ENCODE measurements at regions not wholly inside any gene's neighbourhood (a gene's known extent, or its start where the extent isn't known, plus 50 kb on each side); places are given as distances from the start of the nearest gene placed in this dataset.

- DNase-seq: peak in 1 of 2 donors; percentile 24
- no peak overlapping the region for H3K23ac ChIP-seq (ENCODE audit: low read length)
- H3K9me3 ChIP-seq (ENCODE audit: insufficient read depth, low read depth, low read length): no peaks in the 10 kb centered on the region
- H3K27me3 ChIP-seq (ENCODE audit: insufficient read depth, low read length): no peaks in the 10 kb centered on the region
- no peak overlapping the region for H4K12ac ChIP-seq (ENCODE audit: low read depth, low read length)
- H2AFZ ChIP-seq (ENCODE audit: insufficient read depth, low read length, poor library complexity): no peak overlapping the region
- no peak overlapping the region for H4K8ac ChIP-seq (ENCODE audit: low read depth, low read length)
- no peaks in the 10 kb centered on the region for H3K36me3 ChIP-seq (ENCODE audit: control insufficient read depth in 1 of 2, insufficient read depth in 2 of 2, low read length in 2 of 2)
- H3K4me1 ChIP-seq (ENCODE audit: control insufficient read depth in 1 of 2, insufficient read depth in 2 of 2, low read length in 2 of 2): no peaks in the 10 kb centered on the region
- no peak overlapping the region for H3K27ac ChIP-seq (ENCODE audit: low read depth, low read length)
- H4K91ac ChIP-seq (ENCODE audit: low read depth, low read length): no peak overlapping the region
- no peak overlapping the region for H2BK12ac ChIP-seq (ENCODE audit: low read length)
- no peak overlapping the region for H3K9ac ChIP-seq (ENCODE audit: low read length)
- H2BK120ac ChIP-seq (ENCODE audit: insufficient read depth, low read length, poor library complexity): no peak overlapping the region
- WGBS (ENCODE audit: extremely low coverage, insufficient coverage, insufficient read length): no CpG with 5 or more reads among the region's 4 CpGs
- no peak overlapping the region for H2AK5ac ChIP-seq (ENCODE audit: low read length)
- H3K79me2 ChIP-seq (ENCODE audit: control insufficient read depth, insufficient read depth, low read length, poor library complexity): no peaks in the 10 kb centered on the region
- H3K14ac ChIP-seq (ENCODE audit: low read length): no peak overlapping the region
- H3K4ac ChIP-seq (ENCODE audit: low read depth, low read length): no peak overlapping the region
- no peak overlapping the region for H2BK5ac ChIP-seq (ENCODE audit: low read depth, low read length, poor library complexity)
- H3K79me1 ChIP-seq (ENCODE audit: low read length): no peaks in the 10 kb centered on the region
- no peak overlapping the region for H3K18ac ChIP-seq (ENCODE audit: low read length)
- no peak overlapping the region for H3K4me3 ChIP-seq (ENCODE audit: low read depth, low read length)
- no peak overlapping the region for H3K4me2 ChIP-seq (ENCODE audit: low read length)
Observed at GRCh38 chr11:92892802-92893684, 76.4 kb upstream of the MTNR1B start.

DNA sequence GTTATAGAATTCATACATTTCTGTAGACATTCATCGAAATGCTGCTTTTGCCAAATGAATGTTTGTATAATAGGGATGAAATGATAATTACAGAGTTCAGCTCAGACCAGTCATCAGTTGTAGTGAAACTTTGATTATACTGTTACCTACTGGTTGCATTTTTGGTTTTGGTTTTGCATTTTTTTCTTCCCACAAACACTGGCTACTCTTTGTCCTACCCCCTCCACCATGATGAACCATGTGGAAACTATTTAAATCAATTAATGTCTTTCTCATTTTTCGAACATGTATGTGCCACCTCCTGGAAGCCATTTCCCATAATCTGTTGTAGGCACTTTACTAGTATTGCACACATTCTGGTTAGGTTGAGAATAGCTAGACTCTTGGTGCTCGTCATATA is 75.3 kb upstream of the MTNR1B start:
- no peak overlapping the region for H3K4me2 ChIP-seq (ENCODE audit: low read length)
- no peak overlapping the region for H2BK12ac ChIP-seq (ENCODE audit: low read length)
- H3K4me3 ChIP-seq (ENCODE audit: low read depth, low read length): no peak overlapping the region
- H3K79me1 ChIP-seq (ENCODE audit: low read length): no peaks in the 10 kb centered on the region
- no peak overlapping the region for H2AK5ac ChIP-seq (ENCODE audit: low read length)
- no peak overlapping the region for H3K9ac ChIP-seq (ENCODE audit: low read length)
- no peak overlapping the region for H3K27ac ChIP-seq (ENCODE audit: low read depth, low read length)
- H2BK5ac ChIP-seq (ENCODE audit: low read depth, low read length, poor library complexity): no peak overlapping the region
- H3K23ac ChIP-seq (ENCODE audit: low read length): no peak overlapping the region
- no peak overlapping the region for H4K8ac ChIP-seq (ENCODE audit: low read depth, low read length)
- no peaks in the 10 kb centered on the region for H3K36me3 ChIP-seq (ENCODE audit: control insufficient read depth in 1 of 2, insufficient read depth in 2 of 2, low read length in 2 of 2)
- H3K4ac ChIP-seq (ENCODE audit: low read depth, low read length): no peak overlapping the region
- H3K9me3 ChIP-seq (ENCODE audit: insufficient read depth, low read depth, low read length): no peaks in the 10 kb centered on the region
- H3K18ac ChIP-seq (ENCODE audit: low read length): no peak overlapping the region
- H3K14ac ChIP-seq (ENCODE audit: low read length): no peak overlapping the region
- DNase-seq: no peak
- no peak overlapping the region for H2BK120ac ChIP-seq (ENCODE audit: insufficient read depth, low read length, poor library complexity)
- no CpG with 5 or more reads among the region's 3 CpGs for WGBS (ENCODE audit: extremely low coverage, insufficient coverage, insufficient read length)
- H3K4me1 ChIP-seq (ENCODE audit: control insufficient read depth in 1 of 2, insufficient read depth in 2 of 2, low read length in 2 of 2): no peaks in the 10 kb centered on the region
- no peak overlapping the region for H4K91ac ChIP-seq (ENCODE audit: low read depth, low read length)
- no peaks in the 10 kb centered on the region for H3K79me2 ChIP-seq (ENCODE audit: control insufficient read depth, insufficient read depth, low read length, poor library complexity)
- H3K27me3 ChIP-seq (ENCODE audit: insufficient read depth, low read length): no peaks in the 10 kb centered on the region
- no peak overlapping the region for H2AFZ ChIP-seq (ENCODE audit: insufficient read depth, low read length, poor library complexity)
- no peak overlapping the region for H4K12ac ChIP-seq (ENCODE audit: low read depth, low read length)

DNA sequence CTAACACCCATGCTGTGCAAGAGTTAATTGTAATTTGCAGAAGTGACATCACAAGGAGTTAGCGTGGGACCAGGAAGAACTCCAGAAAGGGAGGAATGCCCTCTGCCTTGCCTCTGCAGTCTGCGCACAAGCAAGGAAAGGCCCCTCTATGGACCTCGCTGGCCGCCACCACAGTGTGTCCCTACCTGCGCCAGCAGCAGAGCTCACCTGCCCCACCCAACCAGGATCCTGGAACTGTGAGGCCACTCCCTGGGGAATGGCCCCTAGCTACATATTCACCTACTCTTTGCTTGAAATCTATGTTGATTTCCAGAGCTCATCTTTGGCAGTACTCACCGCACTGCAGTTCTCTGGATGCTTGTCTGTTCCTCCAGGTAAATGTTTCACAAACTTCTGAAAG is 72.0 kb upstream of the MTNR1B start:
- no peak overlapping the region for H4K12ac ChIP-seq (ENCODE audit: low read depth, low read length)
- H3K27me3 ChIP-seq (ENCODE audit: insufficient read depth, low read length): no peaks in the 10 kb centered on the region
- no peaks in the 10 kb centered on the region for H3K79me1 ChIP-seq (ENCODE audit: low read length)
- DNase-seq: no peak
- no peak overlapping the region for H4K8ac ChIP-seq (ENCODE audit: low read depth, low read length)
- no peak overlapping the region for H2AK5ac ChIP-seq (ENCODE audit: low read length)
- no peak overlapping the region for H3K9ac ChIP-seq (ENCODE audit: low read length)
- H3K4me2 ChIP-seq (ENCODE audit: low read length): no peak overlapping the region
- no peak overlapping the region for H3K23ac ChIP-seq (ENCODE audit: low read length)
- no peak overlapping the region for H2BK12ac ChIP-seq (ENCODE audit: low read length)
- no peak overlapping the region for H3K14ac ChIP-seq (ENCODE audit: low read length)
- no peak overlapping the region for H2AFZ ChIP-seq (ENCODE audit: insufficient read depth, low read length, poor library complexity)
- H3K4ac ChIP-seq (ENCODE audit: low read depth, low read length): no peak overlapping the region
- no peak overlapping the region for H4K91ac ChIP-seq (ENCODE audit: low read depth, low read length)
- H3K4me1 ChIP-seq (ENCODE audit: control insufficient read depth in 1 of 2, insufficient read depth in 2 of 2, low read length in 2 of 2): no peaks in the 10 kb centered on the region
- no peak overlapping the region for H3K27ac ChIP-seq (ENCODE audit: low read depth, low read length)
- H3K79me2 ChIP-seq (ENCODE audit: control insufficient read depth, insufficient read depth, low read length, poor library complexity): no peaks in the 10 kb centered on the region
- no peaks in the 10 kb centered on the region for H3K9me3 ChIP-seq (ENCODE audit: insufficient read depth, low read depth, low read length)
- H2BK120ac ChIP-seq (ENCODE audit: insufficient read depth, low read length, poor library complexity): no peak overlapping the region
- no peak overlapping the region for H3K4me3 ChIP-seq (ENCODE audit: low read depth, low read length)
- H3K18ac ChIP-seq (ENCODE audit: low read length): no peak overlapping the region
- no peaks in the 10 kb centered on the region for H3K36me3 ChIP-seq (ENCODE audit: control insufficient read depth in 1 of 2, insufficient read depth in 2 of 2, low read length in 2 of 2)
- no peak overlapping the region for H2BK5ac ChIP-seq (ENCODE audit: low read depth, low read length, poor library complexity)
- no CpG with 5 or more reads among the region's 6 CpGs for WGBS (ENCODE audit: extremely low coverage, insufficient coverage, insufficient read length)

GRCh38 chr11:92902417-92902816 is 67.0 kb upstream of the MTNR1B start:
- H3K4me2 ChIP-seq (ENCODE audit: low read length): no peak overlapping the region
- no peak overlapping the region for H3K9ac ChIP-seq (ENCODE audit: low read length)
- no peak overlapping the region for H4K8ac ChIP-seq (ENCODE audit: low read depth, low read length)
- no peak overlapping the region for H2BK12ac ChIP-seq (ENCODE audit: low read length)
- WGBS (ENCODE audit: extremely low coverage, insufficient coverage, insufficient read length): no CpG with 5 or more reads among the region's 1 CpG
- H3K9me3 ChIP-seq (ENCODE audit: insufficient read depth, low read depth, low read length): no peaks in the 10 kb centered on the region
- H3K4ac ChIP-seq (ENCODE audit: low read depth, low read length): no peak overlapping the region
- H3K4me3 ChIP-seq (ENCODE audit: low read depth, low read length): no peak overlapping the region
- DNase-seq: no peak
- no peak overlapping the region for H3K23ac ChIP-seq (ENCODE audit: low read length)
- no peaks in the 10 kb centered on the region for H3K36me3 ChIP-seq (ENCODE audit: control insufficient read depth in 1 of 2, insufficient read depth in 2 of 2, low read length in 2 of 2)
- H2AFZ ChIP-seq (ENCODE audit: insufficient read depth, low read length, poor library complexity): no peak overlapping the region
- no peak overlapping the region for H2AK5ac ChIP-seq (ENCODE audit: low read length)
- H2BK5ac ChIP-seq (ENCODE audit: low read depth, low read length, poor library complexity): no peak overlapping the region
- no peaks in the 10 kb centered on the region for H3K79me1 ChIP-seq (ENCODE audit: low read length)
- H4K12ac ChIP-seq (ENCODE audit: low read depth, low read length): no peak overlapping the region
- H3K18ac ChIP-seq (ENCODE audit: low read length): no peak overlapping the region
- H3K27ac ChIP-seq (ENCODE audit: low read depth, low read length): no peak overlapping the region
- no peak overlapping the region for H2BK120ac ChIP-seq (ENCODE audit: insufficient read depth, low read length, poor library complexity)
- H3K79me2 ChIP-seq (ENCODE audit: control insufficient read depth, insufficient read depth, low read length, poor library complexity): no peaks in the 10 kb centered on the region
- H4K91ac ChIP-seq (ENCODE audit: low read depth, low read length): no peak overlapping the region
- no peaks in the 10 kb centered on the region for H3K4me1 ChIP-seq (ENCODE audit: control insufficient read depth in 1 of 2, insufficient read depth in 2 of 2, low read length in 2 of 2)
- no peak overlapping the region for H3K14ac ChIP-seq (ENCODE audit: low read length)
- H3K27me3 ChIP-seq (ENCODE audit: insufficient read depth, low read length): no peaks in the 10 kb centered on the region

Data from trophoblast cell (in vitro differentiated cells and primary cell).